H1 (cell line): ENCODE measurements at regions not wholly inside any gene's neighbourhood (a gene's known extent, or its start where the extent isn't known, plus 50 kb on each side); places are given as distances from the start of the nearest gene placed in this dataset.

Experiments
- CTCF ChIA-PET: fragments of 300-600 bp; sonication (Branson Sonifier 250); formaldehyde crosslinking; loops from one replicate; lab custom pipeline; 2021; ENCODE audit not compliant: partially characterized antibody; lab: Charles Lee
- POLR2A ChIA-PET: fragments of 300-600 bp; sonication (Branson Sonifier 250); formaldehyde crosslinking; loops from one replicate; lab custom pipeline; 2021; ENCODE audit warnings: inconsistent platforms; ENCODE audit not compliant: partially characterized antibody; lab: Charles Lee
- DNase-seq, 2 experiments: peaks; one replicate each; pipeline versions ENCODE4 v3.0.0 to v3.0.0-alpha.2; 2010 to 2022; ENCODE audit warnings: low spot score in 2 of 2, low read depth in 1 of 2, mixed read lengths in 1 of 2
- FAIRE-seq: peaks from 2 replicates; lab custom pipeline; 2011; peaks lifted over from hg19 to GRCh38; lab: Jason Lieb, UNC
- H2AFZ ChIP-seq: 2 replicates; pipeline ENCODE4 v1.8.1; 2012; ENCODE audit warnings: low read length, inconsistent platforms
- H2AK5ac ChIP-seq: 2 replicates; pipeline ENCODE4 v1.6.1; 2013; ENCODE audit warnings: low read depth, low read length
- H2BK120ac ChIP-seq: replicated peaks from 2 replicates; pipeline ENCODE3; 2013; ENCODE audit warnings: low read depth, low read length, inconsistent platforms
- H2BK12ac ChIP-seq: 2 replicates; pipeline ENCODE4 v1.6.1; 2013; ENCODE audit warnings: low read depth, low read length
- H2BK15ac ChIP-seq: 2 replicates; pipeline ENCODE4 v1.6.1; 2013; ENCODE audit warnings: low read length
- H2BK20ac ChIP-seq: 2 replicates; pipeline ENCODE4 v1.6.1; 2013; ENCODE audit warnings: low read length
- H2BK5ac ChIP-seq: 2 replicates; pipeline ENCODE4 v1.6.1; 2013; ENCODE audit warnings: low read depth, low read length
- H3K14ac ChIP-seq: 2 replicates; pipeline ENCODE4 v1.6.1; 2013; ENCODE audit warnings: inconsistent platforms; ENCODE audit not compliant: insufficient read length
- H3K18ac ChIP-seq: 2 replicates; pipeline ENCODE4 v1.6.1; 2013; ENCODE audit warnings: low read length; ENCODE audit errors: extremely low read depth
- H3K23ac ChIP-seq: 2 replicates; pipeline ENCODE4 v1.6.1; 2013; ENCODE audit warnings: inconsistent platforms; ENCODE audit not compliant: insufficient read length
- H3K23me2 ChIP-seq: 2 replicates; pipeline ENCODE4 v1.6.1; 2013; ENCODE audit warnings: low read depth, low read length
- H3K27ac ChIP-seq: 2 replicates; pipeline ENCODE4 v1.6.1; 2011; ENCODE audit warnings: low read depth, low read length, inconsistent platforms
- H3K27me3 ChIP-seq, 4 experiments: replicated peaks in 1 of 4; 1 replicate in 1 of 4; 2 replicates in 3 of 4; pipeline versions ENCODE4 v1.6.1 to v1.8.1; 2011 to 2013; ENCODE audit warnings: low read length in 3 of 4, mild to moderate bottlenecking in 3 of 4, inconsistent platforms in 2 of 4, mixed read lengths in 2 of 4, moderate library complexity in 1 of 4; ENCODE audit not compliant: control insufficient read depth in 3 of 4, insufficient read depth in 3 of 4; ENCODE audit errors: extremely low read depth in 1 of 4
- H3K36me3 ChIP-seq, 4 experiments: 2 replicates each; pipeline versions ENCODE4 v1.6.1 to v1.8.1; 2011 to 2013; ENCODE audit warnings: mild to moderate bottlenecking in 4 of 4, low read length in 3 of 4, moderate library complexity in 2 of 4, control low read depth in 1 of 4, inconsistent platforms in 1 of 4; ENCODE audit not compliant: insufficient read depth in 4 of 4, control insufficient read depth in 2 of 4
- H3K4ac ChIP-seq: replicated peaks from 2 replicates; pipeline ENCODE3; 2013; ENCODE audit warnings: low read length, low read depth, mixed read lengths, inconsistent platforms; ENCODE audit not compliant: insufficient read length
- H3K4me1 ChIP-seq, 4 experiments: replicated peaks in 1 of 4; 1 replicate in 1 of 4; 2 replicates in 3 of 4; pipeline versions ENCODE4 v1.6.1 to v1.8.1; 2011 to 2013; ENCODE audit warnings: low read length in 3 of 4, inconsistent platforms in 2 of 4, mixed read lengths in 1 of 4; ENCODE audit not compliant: insufficient read depth in 4 of 4, control insufficient read depth in 3 of 4
- H3K4me2 ChIP-seq, 2 experiments: 2 replicates each; pipeline versions ENCODE4 v1.6.1 to v1.8.1; 2011 to 2013; ENCODE audit warnings: low read depth in 2 of 2, low read length in 2 of 2, control low read depth in 1 of 2, inconsistent platforms in 1 of 2, mild to moderate bottlenecking in 1 of 2; ENCODE audit not compliant: insufficient read depth in 1 of 2
- H3K4me3 ChIP-seq, 4 experiments: fragments of 200-600, 300-600 bp in 1 of 4; sonication (generic), shearing (Covaris generic), sonication (Bioruptor Twin) in 1 of 4; 2 replicates each; pipeline versions ENCODE4 v1.5.1 to v1.8.1; 2011 to 2016; ENCODE audit warnings: low read length in 4 of 4, low read depth in 3 of 4, control low read depth in 2 of 4, inconsistent platforms in 2 of 4, mild to moderate bottlenecking in 2 of 4, mixed read lengths in 1 of 4, moderate library complexity in 1 of 4; ENCODE audit not compliant: insufficient read depth in 2 of 4; ENCODE audit errors: extremely low read depth in 1 of 4
- H3K56ac ChIP-seq: replicated peaks from 2 replicates; pipeline ENCODE3; 2013; ENCODE audit warnings: low read depth, mild to moderate bottlenecking, mixed read lengths, low read length, inconsistent platforms; ENCODE audit not compliant: insufficient read length
- H3K79me1 ChIP-seq: 2 replicates; pipeline ENCODE4 v1.6.1; 2013; ENCODE audit warnings: low read depth, low read length, control low read depth
- H3K79me2 ChIP-seq, 2 experiments: 2 replicates each; pipeline versions ENCODE4 v1.6.1 to v1.8.1; 2012 to 2013; ENCODE audit warnings: low read length in 2 of 2, mild to moderate bottlenecking in 2 of 2, inconsistent platforms in 1 of 2; ENCODE audit not compliant: insufficient read depth in 2 of 2, control insufficient read depth in 1 of 2
- H3K9ac ChIP-seq, 4 experiments: replicated peaks in 1 of 4; 1 replicate in 1 of 4; 2 replicates in 3 of 4; pipeline versions ENCODE4 v1.6.1 to v1.8.1; 2011 to 2013; ENCODE audit warnings: low read depth in 3 of 4, low read length in 3 of 4, control low read depth in 2 of 4, mild to moderate bottlenecking in 2 of 4, moderate library complexity in 2 of 4, inconsistent platforms in 1 of 4; ENCODE audit errors: extremely low read depth in 1 of 4
- H3K9me3 ChIP-seq, 2 experiments: 2 replicates each; pipeline versions ENCODE4 v1.6.1 to v1.8.1; 2012 to 2013; ENCODE audit warnings: mild to moderate bottlenecking in 2 of 2, moderate library complexity in 2 of 2, control low read depth in 1 of 2, inconsistent platforms in 1 of 2, low read depth in 1 of 2, low read length in 1 of 2, mixed read lengths in 1 of 2; ENCODE audit not compliant: insufficient read depth in 2 of 2
- H4K20me1 ChIP-seq, 2 experiments: replicated peaks in 1 of 2; 2 replicates each; pipeline versions ENCODE3 to v1.8.1; 2011 to 2013; ENCODE audit warnings: inconsistent platforms in 2 of 2, low read length in 2 of 2, mild to moderate bottlenecking in 1 of 2; ENCODE audit not compliant: insufficient read depth in 2 of 2, control insufficient read depth in 1 of 2
- H4K5ac ChIP-seq: 2 replicates; pipeline ENCODE4 v1.6.1; 2013; ENCODE audit warnings: low read length, low read depth, mixed read lengths, inconsistent platforms; ENCODE audit not compliant: insufficient read length
- H4K8ac ChIP-seq: 2 replicates; pipeline ENCODE4 v1.8.0; 2013; ENCODE audit warnings: mild to moderate bottlenecking, moderate library complexity, low read length, inconsistent platforms; ENCODE audit not compliant: insufficient read depth; ENCODE audit errors: extremely low read depth
- H4K91ac ChIP-seq: replicated peaks from 2 replicates; pipeline ENCODE3; 2013; ENCODE audit warnings: low read length, mixed read lengths, inconsistent platforms; ENCODE audit not compliant: insufficient read length
- CHD2 ChIP-seq: IDR thresholded peaks from 2 replicates; pipeline ENCODE4 v1.6.1; 2012; ENCODE audit warnings: low read length, improper control_type of control experiment
- GABPA ChIP-seq: IDR thresholded peaks from 2 replicates; pipeline ENCODE4 v1.6.1; 2011; ENCODE audit warnings: mild to moderate bottlenecking, low read length, moderate library complexity, borderline replicate concordance; ENCODE audit not compliant: insufficient read depth
- NRF1 ChIP-seq: IDR thresholded peaks from 2 replicates; pipeline ENCODE4 v1.6.1; 2011; ENCODE audit warnings: mild to moderate bottlenecking, low read depth, low read length, improper control_type of control experiment
- RNF2 ChIP-seq: fragments of 200-900, 300-1000 bp; sonication (generic); IDR thresholded peaks from 2 replicates; pipeline ENCODE4 v1.7.1; 2016; ENCODE audit warnings: borderline replicate concordance, low read depth, mild to moderate bottlenecking, antibody characterized with exemption, low read length; ENCODE audit not compliant: poor library complexity, severe bottlenecking; ENCODE audit errors: missing control alignments
- RXRA ChIP-seq: IDR thresholded peaks from 2 replicates; pipeline ENCODE4 v1.6.1; 2011; ENCODE audit warnings: low read depth, mild to moderate bottlenecking, low read length, moderate library complexity; ENCODE audit not compliant: insufficient read depth
- SIN3A ChIP-seq, 2 experiments: IDR thresholded peaks in 1 of 2; conservative IDR thresholded peaks in 1 of 2; 2 replicates each; pipeline ENCODE4 v1.6.1; 2011 to 2012; ENCODE audit warnings: low read length in 2 of 2, improper control_type of control experiment in 1 of 2, low read depth in 1 of 2, mild to moderate bottlenecking in 1 of 2
- SP2 ChIP-seq: IDR thresholded peaks from 2 replicates; pipeline ENCODE4 v1.6.1; 2012; ENCODE audit warnings: mild to moderate bottlenecking, low read length, inconsistent platforms
- SP4 ChIP-seq: IDR thresholded peaks from 2 replicates; pipeline ENCODE4 v1.6.1; 2012; ENCODE audit warnings: low read length, inconsistent platforms
- SRF ChIP-seq: IDR thresholded peaks from 2 replicates; pipeline ENCODE4 v1.6.1; 2011; ENCODE audit warnings: mild to moderate bottlenecking, low read depth, low read length, moderate library complexity
- WGBS, 2 experiments: shearing (Covaris generic) in 1 of 2; methylation state at CpG; one replicate each; pipeline versions ENCODE4 v1.1.6 to v1.1.7; 2013 to 2015; ENCODE audit warnings: low lambda C conversion rate in 2 of 2, mixed read lengths in 2 of 2, inconsistent platforms in 1 of 2, low coverage in 1 of 2, missing lambda C conversion rate in 1 of 2; ENCODE audit not compliant: insufficient replicate concordance in 2 of 2, insufficient coverage in 1 of 2, insufficient read length in 1 of 2; ENCODE audit errors: extremely low coverage in 1 of 2, missing lambda C conversion rate in 1 of 2; 5-methylcytosine and 5-hydroxymethylcytosine counted together
- TF ChIP-seq, protein P1 (sequence below): IDR thresholded peaks from 2 replicates; pipeline ENCODE4 v1.6.1; 2012; ENCODE audit warnings: inconsistent platforms
- TF ChIP-seq, protein P2 (sequence below): IDR thresholded peaks from 2 replicates; pipeline ENCODE4 v1.6.1; 2011; ENCODE audit warnings: low read depth, mild to moderate bottlenecking, low read length; ENCODE audit not compliant: insufficient read depth

- H3K79me1 ChIP-seq: no peaks in the 10 kb centered on the region
- no peak overlapping the region for H2BK12ac ChIP-seq
- peaks cover 0 to 5% (median 0%) of the 10 kb centered on the region in 4 experiments; a peak in 1 of 7 replicates for H3K4me1 ChIP-seq
- no peak overlapping the region for H4K8ac ChIP-seq
- peaks cover 0 to 2% of the 10 kb centered on the region in 2 experiments; a peak in 1 of 4 replicates for H3K9me3 ChIP-seq
- peak overlapping the region; percentile 56; the same call in 1 of the 2 replicates for H2BK5ac ChIP-seq
- H3K18ac ChIP-seq: no peak overlapping the region
- H3K4me3 ChIP-seq: no peak overlapping the region
- no peak for DNase-seq
- FAIRE-seq: peak; percentile 69
- H3K27ac ChIP-seq: no peak overlapping the region; the same call in 1 of the 2 replicates
- no peak overlapping the region for H2BK120ac ChIP-seq
- no peak overlapping the region for H3K4ac ChIP-seq
- no peaks in the 10 kb centered on the region for H3K23me2 ChIP-seq
- no peaks in the 10 kb centered on the region for H4K20me1 ChIP-seq
- no peaks in the 10 kb centered on the region for H3K36me3 ChIP-seq
- 61% methylated on average over 3 of the region's 3 CpGs; no CpG with 5 or more reads in 1 of the 2 experiments for WGBS, 2 experiments
- no peak overlapping the region for H3K14ac ChIP-seq
- H2BK20ac ChIP-seq: no peak overlapping the region
- ChIA-PET CTCF (interaction anchor here (0.7 to 1.2 kb wide), 3 partner anchors 59 to 147 kb away, joined by 3 read pairs; no protein-coding TSS in a partner anchor), POLR2A (interaction anchor here (0.7 kb wide), 1 partner anchor 325 kb away, joined by 3 read pairs; no protein-coding TSS in a partner anchor)
- H4K5ac ChIP-seq: no peak overlapping the region
- H3K23ac ChIP-seq: no peak overlapping the region
- H3K9ac ChIP-seq: no peak overlapping the region
- 0 out of 2 replicates have a peak overlapping the region, but pooled peaks have one; percentile 23 for H2BK15ac ChIP-seq
- H3K79me2 ChIP-seq: no peaks in the 10 kb centered on the region
- no peak overlapping the region for H2AK5ac ChIP-seq
- no peaks in the 10 kb centered on the region for H3K27me3 ChIP-seq
- H2AFZ ChIP-seq: peak overlapping the region; percentile 87
- H3K4me2 ChIP-seq: peak overlapping the region; percentile 26 to 37; a peak in 3 of 4 replicates
- H4K91ac ChIP-seq: no peak overlapping the region
- no peak overlapping the region for H3K56ac ChIP-seq
- TF ChIP-seq SIN3A (conservative IDR thresholded peaks at IDR 0.05 in 1 of 2, IDR thresholded peaks at IDR 0.05 in 1 of 2; ENCODE audit: low read depth in 1 of 2, low read length in 2 of 2) (no peak), RXRA (no peak), CHD2 (no peak), SP2 (no peak), GABPA (no peak), SP4 (no peak), SRF (no peak), RNF2 (no peak), NRF1 (no peak)
- TF ChIP-seq, protein P1, sequence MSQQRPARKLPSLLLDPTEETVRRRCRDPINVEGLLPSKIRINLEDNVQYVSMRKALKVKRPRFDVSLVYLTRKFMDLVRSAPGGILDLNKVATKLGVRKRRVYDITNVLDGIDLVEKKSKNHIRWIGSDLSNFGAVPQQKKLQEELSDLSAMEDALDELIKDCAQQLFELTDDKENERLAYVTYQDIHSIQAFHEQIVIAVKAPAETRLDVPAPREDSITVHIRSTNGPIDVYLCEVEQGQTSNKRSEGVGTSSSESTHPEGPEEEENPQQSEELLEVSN: no peak
- TF ChIP-seq, protein P2, sequence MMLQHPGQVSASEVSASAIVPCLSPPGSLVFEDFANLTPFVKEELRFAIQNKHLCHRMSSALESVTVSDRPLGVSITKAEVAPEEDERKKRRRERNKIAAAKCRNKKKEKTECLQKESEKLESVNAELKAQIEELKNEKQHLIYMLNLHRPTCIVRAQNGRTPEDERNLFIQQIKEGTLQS: no peak
Measured at GRCh38 chr4:177190995-177191580, 118.6 kb upstream of the NEIL3 start.
